ENCODE measurements at regions not wholly inside any gene's neighbourhood (a gene's known extent, or its start where the extent isn't known, plus 50 kb on each side); places are given as distances from the start of the nearest gene placed in this dataset.
"Not testable (repeated sequence)": the region's sequence is repeated elsewhere in the genome, so short reads cannot be mapped to it uniquely, and the experiment has no call there.

DNA sequence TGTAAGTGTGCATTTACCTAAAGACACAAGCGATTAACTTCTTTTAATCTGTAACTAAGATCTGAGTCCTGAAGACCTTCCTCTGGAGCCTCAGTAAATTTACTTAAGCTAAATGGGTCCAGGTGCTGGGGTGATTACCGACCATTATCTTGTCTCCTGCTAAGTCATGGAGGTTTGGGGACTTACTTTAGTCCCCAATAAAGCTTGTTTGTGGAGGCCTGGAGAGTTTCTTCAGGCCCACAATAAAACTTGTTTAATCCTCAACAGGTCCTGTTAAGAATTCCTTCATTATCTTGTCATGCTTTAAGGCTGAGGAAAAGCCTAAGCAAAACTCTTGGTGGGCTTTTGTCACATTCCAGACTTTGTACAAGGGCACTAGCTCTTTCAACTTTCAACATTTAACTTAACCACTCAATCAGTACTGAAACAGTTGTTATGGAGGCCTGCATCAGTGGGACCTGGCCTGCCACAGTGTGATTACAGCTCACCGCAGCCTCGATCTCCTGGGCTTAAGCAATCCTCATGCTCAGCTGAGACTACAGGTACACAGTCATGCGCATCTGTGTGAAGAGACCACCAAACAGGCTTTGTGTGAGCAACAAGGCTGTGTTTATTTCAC is 84.0 kb downstream of the FMO4 start:
- Mint-ChIP-seq H3K27ac (ENCODE audit: unreplicated experiment) (no peak overlapping the region), H3K36me3 (ENCODE audit: low read depth, unreplicated experiment) (no peaks in the 10 kb centered on the region), H3K27me3 (ENCODE audit: low read depth, unreplicated experiment) (no peaks in the 10 kb centered on the region), H3K4me3 (ENCODE audit: unreplicated experiment) (no peak overlapping the region), H3K9me3 (ENCODE audit: unreplicated experiment) (no peaks in the 10 kb centered on the region), H3K4me1 (ENCODE audit: low read depth, unreplicated experiment) (no peaks in the 10 kb centered on the region)
- Histone ChIP-seq H3K9me3 (ENCODE audit: insufficient read depth, low read depth, low read length) (no peaks in the 10 kb centered on the region), H3K4me3 (ENCODE audit: insufficient read depth, low read depth, low read length) (no peak overlapping the region), H3K27me3 (ENCODE audit: insufficient read depth, low read length) (no peaks in the 10 kb centered on the region), H3K27ac (ENCODE audit: low read depth, low read length) (no peak overlapping the region), H3K79me2 (ENCODE audit: insufficient read depth, low read length) (no peaks in the 10 kb centered on the region), H3K36me3 (ENCODE audit: insufficient read depth, low read length) (no peaks in the 10 kb centered on the region), H3K9ac (ENCODE audit: low read length) (no peak overlapping the region), H2AFZ (ENCODE audit: low read depth, low read length) (no peak overlapping the region), H3K4me1 (ENCODE audit: insufficient read depth, low read length) (no peaks in the 10 kb centered on the region), H4K20me1 (ENCODE audit: insufficient read depth, low read length) (no peaks in the 10 kb centered on the region), H3K4me2 (ENCODE audit: low read length) (no peak overlapping the region)
- DNase-seq (ENCODE audit: low read depth) (no peak), FAIRE-seq (no peak)
- TF ChIP-seq, protein P1, sequence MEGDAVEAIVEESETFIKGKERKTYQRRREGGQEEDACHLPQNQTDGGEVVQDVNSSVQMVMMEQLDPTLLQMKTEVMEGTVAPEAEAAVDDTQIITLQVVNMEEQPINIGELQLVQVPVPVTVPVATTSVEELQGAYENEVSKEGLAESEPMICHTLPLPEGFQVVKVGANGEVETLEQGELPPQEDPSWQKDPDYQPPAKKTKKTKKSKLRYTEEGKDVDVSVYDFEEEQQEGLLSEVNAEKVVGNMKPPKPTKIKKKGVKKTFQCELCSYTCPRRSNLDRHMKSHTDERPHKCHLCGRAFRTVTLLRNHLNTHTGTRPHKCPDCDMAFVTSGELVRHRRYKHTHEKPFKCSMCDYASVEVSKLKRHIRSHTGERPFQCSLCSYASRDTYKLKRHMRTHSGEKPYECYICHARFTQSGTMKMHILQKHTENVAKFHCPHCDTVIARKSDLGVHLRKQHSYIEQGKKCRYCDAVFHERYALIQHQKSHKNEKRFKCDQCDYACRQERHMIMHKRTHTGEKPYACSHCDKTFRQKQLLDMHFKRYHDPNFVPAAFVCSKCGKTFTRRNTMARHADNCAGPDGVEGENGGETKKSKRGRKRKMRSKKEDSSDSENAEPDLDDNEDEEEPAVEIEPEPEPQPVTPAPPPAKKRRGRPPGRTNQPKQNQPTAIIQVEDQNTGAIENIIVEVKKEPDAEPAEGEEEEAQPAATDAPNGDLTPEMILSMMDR (IDR thresholded peaks at IDR 0.05; ENCODE audit: insufficient read depth, low read depth, low read length), result no peak
- TF ChIP-seq EZH2 (IDR thresholded peaks at IDR 0.05; ENCODE audit: insufficient read depth, low read length), result no peak

DNA sequence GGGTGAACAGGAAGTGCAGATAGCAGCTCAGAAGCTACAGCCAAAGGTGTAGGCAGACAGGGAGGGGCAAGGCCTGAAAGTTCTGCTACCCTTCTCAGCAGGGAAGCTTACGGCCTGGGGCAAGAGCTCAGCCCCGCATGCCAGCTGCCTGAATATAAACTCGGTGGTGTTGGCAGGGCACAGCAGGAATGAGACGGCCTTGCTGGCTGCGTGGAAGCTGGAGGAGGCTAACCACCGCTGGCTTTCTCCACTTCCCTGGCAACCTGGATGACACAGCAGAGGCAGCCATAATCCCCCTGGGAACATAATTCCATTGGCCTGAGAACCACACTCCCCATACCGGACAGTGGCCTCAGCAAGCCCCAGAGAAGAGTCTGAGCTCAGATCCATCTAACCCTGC is 81.9 kb upstream of the PRRC2C start:
- no peak overlapping the region for H3K4me3 Mint-ChIP-seq (ENCODE audit: unreplicated experiment)
- H3K27me3 Mint-ChIP-seq (ENCODE audit: low read depth, unreplicated experiment), result no peaks in the 10 kb centered on the region
- H3K9me3 ChIP-seq (ENCODE audit: insufficient read depth, low read depth, low read length), result no peaks in the 10 kb centered on the region
- H3K4me1 Mint-ChIP-seq (ENCODE audit: low read depth, unreplicated experiment), result no peaks in the 10 kb centered on the region
- FAIRE-seq, result no peak
- no peaks in the 10 kb centered on the region for H4K20me1 ChIP-seq (ENCODE audit: insufficient read depth, low read length)
- H3K9me3 Mint-ChIP-seq (ENCODE audit: unreplicated experiment), result no peaks in the 10 kb centered on the region
- no peak overlapping the region for H3K4me3 ChIP-seq (ENCODE audit: insufficient read depth, low read depth, low read length)
- no peaks in the 10 kb centered on the region for H3K36me3 ChIP-seq (ENCODE audit: insufficient read depth, low read length)
- H3K4me2 ChIP-seq (ENCODE audit: low read length), result no peak overlapping the region
- H3K27ac Mint-ChIP-seq (ENCODE audit: unreplicated experiment), result no peak overlapping the region
- no peaks in the 10 kb centered on the region for H3K36me3 Mint-ChIP-seq (ENCODE audit: low read depth, unreplicated experiment)
- DNase-seq (ENCODE audit: low read depth), result no peak
- H2AFZ ChIP-seq (ENCODE audit: low read depth, low read length), result peak overlapping the region; percentile 59
- H3K27ac ChIP-seq (ENCODE audit: low read depth, low read length), result no peak overlapping the region
- H3K79me2 ChIP-seq (ENCODE audit: insufficient read depth, low read length), result no peaks in the 10 kb centered on the region
- no peaks in the 10 kb centered on the region for H3K27me3 ChIP-seq (ENCODE audit: insufficient read depth, low read length)
- peaks cover 5% of the 10 kb centered on the region for H3K4me1 ChIP-seq (ENCODE audit: insufficient read depth, low read length)
- no peak overlapping the region for H3K9ac ChIP-seq (ENCODE audit: low read length)
- TF ChIP-seq, protein P1 (IDR thresholded peaks at IDR 0.05; ENCODE audit: insufficient read depth, low read depth, low read length), result no peak
- TF ChIP-seq EZH2 (IDR thresholded peaks at IDR 0.05; ENCODE audit: insufficient read depth, low read length), result no peak

DNA sequence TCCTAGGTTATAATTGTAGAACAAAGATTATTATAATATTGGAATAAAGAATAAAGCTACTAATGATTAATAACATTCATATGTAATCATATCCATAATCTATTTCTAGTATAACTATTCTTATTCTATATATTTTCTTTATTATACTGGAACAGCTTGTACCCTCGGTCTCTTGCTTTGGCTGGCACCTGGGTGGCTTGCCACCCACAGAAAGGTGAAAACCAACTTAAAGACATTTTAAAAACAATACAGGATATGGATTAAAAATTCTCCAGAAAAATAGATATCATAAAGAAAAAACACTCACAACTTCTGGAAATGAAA is 80.0 kb upstream of the PRRC2C start:
- no peaks in the 10 kb centered on the region for H3K4me1 Mint-ChIP-seq (ENCODE audit: low read depth, unreplicated experiment)
- Histone ChIP-seq H3K79me2 (ENCODE audit: insufficient read depth, low read length) (no peaks in the 10 kb centered on the region), H4K20me1 (ENCODE audit: insufficient read depth, low read length) (no peaks in the 10 kb centered on the region), H3K9ac (ENCODE audit: low read length) (no peak overlapping the region), H3K4me1 (ENCODE audit: insufficient read depth, low read length) (peaks cover 5% of the 10 kb centered on the region), H3K27me3 (ENCODE audit: insufficient read depth, low read length) (no peaks in the 10 kb centered on the region), H3K36me3 (ENCODE audit: insufficient read depth, low read length) (no peaks in the 10 kb centered on the region), H3K9me3 (ENCODE audit: insufficient read depth, low read depth, low read length) (no peaks in the 10 kb centered on the region), H3K4me2 (ENCODE audit: low read length) (no peak overlapping the region), H3K4me3 (ENCODE audit: insufficient read depth, low read depth, low read length) (no peak overlapping the region), H3K27ac (ENCODE audit: low read depth, low read length) (no peak overlapping the region), H2AFZ (ENCODE audit: low read depth, low read length) (no peak overlapping the region)
- DNase-seq (ENCODE audit: low read depth) (no peak), FAIRE-seq (no peak)
- no peaks in the 10 kb centered on the region for H3K27me3 Mint-ChIP-seq (ENCODE audit: low read depth, unreplicated experiment)
- no peak overlapping the region for H3K4me3 Mint-ChIP-seq (ENCODE audit: unreplicated experiment)
- H3K27ac Mint-ChIP-seq (ENCODE audit: unreplicated experiment), result no peak overlapping the region
- TF ChIP-seq, protein P1 (IDR thresholded peaks at IDR 0.05; ENCODE audit: insufficient read depth, low read depth, low read length), result no peak
- no peak for TF ChIP-seq EZH2 (IDR thresholded peaks at IDR 0.05; ENCODE audit: insufficient read depth, low read length)
- no peaks in the 10 kb centered on the region for H3K36me3 Mint-ChIP-seq (ENCODE audit: low read depth, unreplicated experiment)
- H3K9me3 Mint-ChIP-seq (ENCODE audit: unreplicated experiment), result no peaks in the 10 kb centered on the region

DNA sequence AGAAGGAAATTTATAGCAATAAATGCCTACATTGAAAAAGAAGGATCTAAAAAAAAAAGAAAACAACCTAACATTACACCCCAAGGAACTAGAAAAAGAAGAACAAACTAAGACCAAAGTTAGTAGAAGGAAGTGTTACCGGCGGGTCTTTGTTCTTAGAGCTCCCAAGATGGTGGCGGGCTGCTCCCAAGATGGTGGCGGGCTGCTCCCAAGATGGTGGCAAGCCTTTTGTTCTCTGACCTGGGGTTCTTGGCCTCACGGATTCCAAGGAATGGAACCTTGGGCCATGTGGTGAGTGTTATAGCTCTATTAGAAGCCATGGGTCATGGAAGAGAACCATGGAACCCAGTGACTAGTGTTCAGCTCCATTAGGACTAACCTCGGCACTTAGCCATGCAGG is 71.8 kb upstream of the PRRC2C start:
- H3K9me3 Mint-ChIP-seq (ENCODE audit: unreplicated experiment); H3K27ac Mint-ChIP-seq (ENCODE audit: unreplicated experiment); H3K9me3 ChIP-seq (ENCODE audit: insufficient read depth, low read depth, low read length); H2AFZ ChIP-seq (ENCODE audit: low read depth, low read length); H3K79me2 ChIP-seq (ENCODE audit: insufficient read depth, low read length); H3K4me3 ChIP-seq (ENCODE audit: insufficient read depth, low read depth, low read length); H3K4me3 Mint-ChIP-seq (ENCODE audit: unreplicated experiment); H3K4me2 ChIP-seq (ENCODE audit: low read length); H3K27me3 Mint-ChIP-seq (ENCODE audit: low read depth, unreplicated experiment); DNase-seq (ENCODE audit: low read depth); H3K4me1 ChIP-seq (ENCODE audit: insufficient read depth, low read length); H3K27me3 ChIP-seq (ENCODE audit: insufficient read depth, low read length); FAIRE-seq; H4K20me1 ChIP-seq (ENCODE audit: insufficient read depth, low read length); H3K36me3 Mint-ChIP-seq (ENCODE audit: low read depth, unreplicated experiment); H3K36me3 ChIP-seq (ENCODE audit: insufficient read depth, low read length); H3K27ac ChIP-seq (ENCODE audit: low read depth, low read length); H3K4me1 Mint-ChIP-seq (ENCODE audit: low read depth, unreplicated experiment); H3K9ac ChIP-seq (ENCODE audit: low read length): not testable (repeated sequence)
